ENCODE measurements at regions not wholly inside any gene's neighbourhood (a gene's known extent, or its start where the extent isn't known, plus 50 kb on each side); places are given as distances from the start of the nearest gene placed in this dataset.

- in situ Hi-C loops (cut with MboI; ENCODE audit: low sequenced_read_pairs), result loop anchor here (25.0 kb wide), 1 partner anchor 369 kb away; no protein-coding TSS in a partner anchor
Observed at GRCh38 chrX:140918398-140919038, 83.9 kb upstream of the SPANXB1 start.

More at GRCh38 chrX:140918398-140919038, 83.9 kb upstream of the SPANXB1 start:
- Histone ChIP-seq H4K20me1 (ENCODE audit: insufficient read depth, low read length) (no peaks in the 10 kb centered on the region), H2BK20ac (ENCODE audit: low read depth, low read length) (no peak overlapping the region), H2BK120ac (ENCODE audit: low read depth, low read length) (no peak overlapping the region), H3K9me3 (ENCODE audit: control insufficient read depth, insufficient read depth, low read length) (no peaks in the 10 kb centered on the region), H3K14ac (replicated peaks; ENCODE audit: low read depth, low read length) (no peak overlapping the region), H3K4me1 (ENCODE audit: control insufficient read depth, insufficient read depth, low read length) (no peaks in the 10 kb centered on the region), H2AK9ac (replicated peaks; ENCODE audit: low read depth, low read length, poor library complexity) (no peak overlapping the region), H2AFZ (replicated peaks; ENCODE audit: low read length, poor library complexity) (no peak overlapping the region), H3K27ac (ENCODE audit: insufficient read depth, low read length) (no peak overlapping the region), H2BK15ac (ENCODE audit: low read depth, low read length) (no peak overlapping the region), H4K5ac (ENCODE audit: low read depth, low read length) (no peak overlapping the region), H2AK5ac (ENCODE audit: low read depth, low read length) (no peak overlapping the region), H3K4ac (ENCODE audit: low read depth, low read length) (no peak overlapping the region), H3K23ac (ENCODE audit: low read depth, low read length) (no peak overlapping the region), H4K8ac (ENCODE audit: low read depth in 2 of 2, low read length in 2 of 2) (no peak overlapping the region), H2BK5ac (ENCODE audit: low read depth, low read length, poor library complexity, severe bottlenecking) (no peak overlapping the region), H4K91ac (ENCODE audit: insufficient read depth, low read depth, low read length) (no peak overlapping the region), H3K9me1 (ENCODE audit: insufficient read depth, low read length) (no peaks in the 10 kb centered on the region), H3K27me3 (ENCODE audit: control insufficient read depth, insufficient read depth, low read length) (no peaks in the 10 kb centered on the region), H3K9ac (ENCODE audit: low read depth, low read length) (no peak overlapping the region), H3K56ac (ENCODE audit: extremely low read depth, insufficient read depth, low read length) (no peak overlapping the region), H3K36me3 (ENCODE audit: control insufficient read depth, insufficient read depth, low read length) (no peaks in the 10 kb centered on the region), H3K4me2 (ENCODE audit: low read depth, low read length) (no peak overlapping the region), H3K18ac (ENCODE audit: low read depth, low read length) (no peak overlapping the region), H3K79me1 (ENCODE audit: low read depth in 1 of 2, low read length in 2 of 2) (no peaks in the 10 kb centered on the region), H3K4me3 (ENCODE audit: insufficient read depth, low read depth, low read length) (no peak overlapping the region)
- dilution Hi-C loops (cut with HindIII; ENCODE audit: low sequenced_read_pairs, unreplicated experiment), result no loop called here
- intact Hi-C loops (cut with micrococcal nuclease), result loop anchor here (1.0 to 10.0 kb wide), 4 partner anchors 56 to 1169 kb away; no protein-coding TSS in a partner anchor
- ChIA-PET POLR2A (ENCODE audit: unreplicated experiment) (interaction anchor here (0.6 kb wide), 1 partner anchor 359 kb away, joined by 3 read pairs; no protein-coding TSS in a partner anchor), CTCF (interaction anchor here (0.5 to 1.4 kb wide), 9 partner anchors 7 to 868 kb away, joined by 3 to 8 read pairs (median 4); no protein-coding TSS in a partner anchor)
- ATAC-seq (ENCODE audit: low read depth) (peak; percentile 67), DNase-seq (peak; percentile 54)
- BruUV-seq (replicated peaks), result no TSS peak
- no peak for TF ChIP-seq CEBPB (IDR thresholded peaks at IDR 0.05; ENCODE audit: low read depth, low read length)
- peak; percentile 49 for TF ChIP-seq SMC3 (IDR thresholded peaks at IDR 0.05; ENCODE audit: low read depth, low read length)
- TF ChIP-seq RCOR1 (IDR thresholded peaks at IDR 0.05; ENCODE audit: insufficient replicate concordance, low read length), result no peak
- TF ChIP-seq CHD1 (IDR thresholded peaks at IDR 0.05; ENCODE audit: low read depth, low read length), result no peak
- TF ChIP-seq RAD21 (IDR thresholded peaks at IDR 0.05; ENCODE audit: low read length), result peak; percentile 58
- peak; percentile 92 for TF ChIP-seq CTCF (conservative IDR thresholded peaks at IDR 0.05; ENCODE audit: low read depth, low read length)
- 100% methylated on average over 1 of the region's 14 CpGs; no CpG with 5 or more reads in 1 of the 2 experiments for WGBS, 2 experiments (ENCODE audit: extremely low coverage in 2 of 2, insufficient read length in 1 of 2)

All from IMR-90 (cell line).